ENCODE measurements at regions not wholly inside any gene's neighbourhood (a gene's known extent, or its start where the extent isn't known, plus 50 kb on each side); places are given as distances from the start of the nearest gene placed in this dataset.
"Not testable (repeated sequence)": the region's sequence is repeated elsewhere in the genome, so short reads cannot be mapped to it uniquely, and the experiment has no call there.

DNA sequence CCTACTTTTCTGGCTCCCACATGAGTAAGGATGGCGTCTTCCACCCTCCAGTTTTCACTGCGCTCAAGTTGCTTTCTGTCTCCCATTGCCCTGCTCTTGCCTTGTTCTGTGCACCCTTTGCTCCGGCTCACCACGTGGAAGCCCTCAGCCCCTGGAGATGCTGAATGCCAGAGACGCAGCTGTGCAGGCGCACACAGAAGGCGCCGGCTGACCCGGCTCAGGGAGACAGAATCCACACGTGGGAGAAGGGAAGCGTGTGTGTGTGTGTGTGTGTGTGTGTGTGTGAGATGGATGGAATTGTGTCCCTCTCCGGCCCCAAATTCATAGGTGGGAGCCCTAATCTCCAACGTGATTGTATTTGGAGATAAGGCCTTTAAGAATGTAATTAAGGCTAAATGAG lies 118.2 kb upstream of the ERRFI1 start:
- no peak for DNase-seq (ENCODE audit: low read depth, low spot score)

- DNase-seq (ENCODE audit: low read depth, low spot score), result no peak
Measured at GRCh38 chr1:8142955-8143629, 117.0 kb upstream of the ERRFI1 start.

DNA sequence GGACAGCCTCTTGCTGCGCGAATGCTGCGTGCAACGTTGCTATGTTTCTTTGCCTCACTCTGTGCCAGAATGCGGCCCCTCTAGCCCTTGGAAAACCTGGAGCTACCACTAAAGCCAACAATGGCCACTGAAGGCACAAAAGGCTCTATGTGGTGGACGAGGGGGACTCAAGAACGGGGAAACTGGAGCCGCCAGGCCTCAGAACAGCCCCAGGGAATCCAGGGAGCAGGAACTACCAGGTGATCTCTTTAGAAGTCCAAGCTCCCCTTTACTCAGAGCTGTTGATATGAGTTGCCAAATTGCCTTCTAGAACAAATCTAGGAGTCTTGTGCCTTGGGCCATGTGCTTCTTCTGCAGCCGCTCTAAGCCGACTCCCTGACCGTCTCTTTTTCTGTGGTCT lies 113.8 kb upstream of the ERRFI1 start:
- DNase-seq (ENCODE audit: low read depth, low spot score), result no peak

GRCh38 chr1:8139383-8139782 lies 113.3 kb upstream of the ERRFI1 start:
- no peak for DNase-seq (ENCODE audit: low read depth, low spot score)

GRCh38 chr1:8138673-8139072 lies 112.6 kb upstream of the ERRFI1 start:
- DNase-seq (ENCODE audit: low read depth, low spot score), result no peak

DNA sequence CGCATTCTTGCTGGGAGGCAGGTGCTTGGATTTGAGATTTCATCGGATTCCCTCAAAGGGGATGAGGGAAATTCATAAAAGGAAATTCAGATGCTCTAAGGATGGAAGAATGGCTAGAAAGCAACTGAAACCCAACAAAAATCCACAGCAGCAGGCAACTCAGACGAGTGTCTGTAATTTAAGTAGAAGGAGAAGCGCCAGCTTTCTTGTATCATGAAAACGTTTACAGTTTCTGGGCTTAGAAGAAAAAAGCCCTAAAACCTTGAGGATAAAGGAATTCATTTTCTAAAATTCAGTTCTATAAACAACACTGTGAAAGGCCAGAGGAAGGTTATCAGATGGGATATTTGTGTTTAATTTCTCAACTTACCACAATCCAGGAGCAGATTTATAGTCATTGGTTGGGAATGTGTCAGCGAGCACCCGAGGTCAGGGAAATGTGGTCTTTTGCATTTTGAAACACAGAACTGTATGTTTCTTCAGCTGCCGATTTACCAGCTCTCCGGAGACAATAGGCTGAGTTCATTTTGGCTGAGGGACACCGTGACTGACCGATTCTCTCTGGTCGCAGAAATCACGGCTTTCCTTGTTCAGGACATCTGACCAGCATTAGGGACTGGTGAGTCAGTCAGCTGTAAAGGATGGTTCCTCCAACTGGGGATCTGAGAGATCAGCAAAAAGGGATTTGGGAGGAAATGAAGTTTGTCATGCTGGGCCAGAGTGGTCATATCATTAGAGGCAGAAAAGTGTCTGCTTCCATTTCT lies 111.6 kb upstream of the ERRFI1 start:
- no peak for DNase-seq (ENCODE audit: low read depth, low spot score)

- no peak for DNase-seq (ENCODE audit: low read depth, low spot score)
Measured at GRCh38 chr1:8136766-8137165, 110.7 kb upstream of the ERRFI1 start.

DNA sequence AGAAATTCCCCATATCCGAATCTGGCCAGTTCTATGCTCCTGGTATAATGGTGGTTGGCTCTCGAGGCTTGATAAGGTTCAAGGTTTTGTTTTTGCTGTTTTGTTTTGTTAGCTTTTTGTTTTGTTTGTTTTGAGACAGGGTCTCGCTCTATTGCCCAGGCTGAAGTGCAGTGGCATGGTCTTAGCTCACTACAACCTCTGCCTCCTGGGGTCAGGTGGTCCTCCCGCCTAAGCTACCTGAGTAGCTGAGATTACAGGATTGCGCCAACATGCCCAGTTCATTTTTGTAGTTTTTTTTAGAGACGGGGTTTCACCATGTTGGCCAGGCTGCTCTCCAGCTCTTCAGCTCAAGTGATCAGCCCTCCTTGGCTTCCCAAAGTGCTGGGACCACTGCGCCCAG lies 109.1 kb upstream of the ERRFI1 start:
- DNase-seq (ENCODE audit: low read depth, low spot score), result no peak

- no peak for DNase-seq (ENCODE audit: low read depth, low spot score)
Measured at GRCh38 chr1:8134546-8135235, 108.6 kb upstream of the ERRFI1 start.

GRCh38 chr1:8133657-8134430 lies 107.7 kb upstream of the ERRFI1 start:
- DNase-seq (ENCODE audit: low read depth, low spot score), result no peak

DNA sequence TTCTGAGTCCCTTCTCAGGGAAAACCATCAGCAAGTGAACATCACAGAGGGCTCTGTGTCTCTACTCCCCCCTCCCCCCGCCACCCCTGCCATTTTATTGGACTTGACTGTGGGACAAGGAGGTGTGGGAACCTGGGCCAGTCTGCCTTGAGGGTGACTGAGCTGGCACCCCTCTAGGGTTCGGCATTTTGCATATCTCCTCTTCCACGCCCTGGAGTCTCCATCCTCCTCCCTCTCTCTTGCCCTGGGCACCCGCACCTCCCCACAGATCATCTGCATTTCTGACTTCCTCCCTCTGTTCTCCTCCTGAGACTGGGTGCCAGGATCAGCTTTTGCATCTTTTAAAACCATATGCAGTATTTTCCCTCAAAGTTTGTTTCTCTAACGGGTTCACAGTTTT lies 107.1 kb upstream of the ERRFI1 start:
- DNase-seq (ENCODE audit: low read depth, low spot score), result no peak

GRCh38 chr1:8127171-8127641 lies 101.1 kb upstream of the ERRFI1 start:
- DNase-seq (ENCODE audit: low read depth, low spot score), result no peak

GRCh38 chr1:8122477-8123407 lies 96.6 kb upstream of the ERRFI1 start:
- no peak for DNase-seq (ENCODE audit: low read depth, low spot score)

DNA sequence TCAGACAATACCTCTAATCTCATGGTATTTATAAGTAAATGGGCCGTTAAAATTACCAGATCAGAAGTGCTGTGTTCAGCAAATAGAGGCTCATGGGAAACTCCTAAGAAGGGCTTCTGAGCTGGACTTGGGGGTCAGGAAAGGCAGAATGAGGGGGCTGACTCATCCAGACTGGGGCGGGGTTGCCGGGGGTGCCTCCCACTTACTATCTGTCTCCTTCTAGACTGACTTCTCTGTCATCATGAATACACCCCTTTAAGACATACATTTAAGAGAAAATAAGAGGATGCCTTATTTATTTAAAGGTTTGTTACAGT lies 96.0 kb upstream of the ERRFI1 start:
- DNase-seq (ENCODE audit: low read depth, low spot score), result no peak

GRCh38 chr1:8121261-8122159 lies 95.4 kb upstream of the ERRFI1 start:
- DNase-seq (ENCODE audit: low read depth, low spot score), result no peak

DNA sequence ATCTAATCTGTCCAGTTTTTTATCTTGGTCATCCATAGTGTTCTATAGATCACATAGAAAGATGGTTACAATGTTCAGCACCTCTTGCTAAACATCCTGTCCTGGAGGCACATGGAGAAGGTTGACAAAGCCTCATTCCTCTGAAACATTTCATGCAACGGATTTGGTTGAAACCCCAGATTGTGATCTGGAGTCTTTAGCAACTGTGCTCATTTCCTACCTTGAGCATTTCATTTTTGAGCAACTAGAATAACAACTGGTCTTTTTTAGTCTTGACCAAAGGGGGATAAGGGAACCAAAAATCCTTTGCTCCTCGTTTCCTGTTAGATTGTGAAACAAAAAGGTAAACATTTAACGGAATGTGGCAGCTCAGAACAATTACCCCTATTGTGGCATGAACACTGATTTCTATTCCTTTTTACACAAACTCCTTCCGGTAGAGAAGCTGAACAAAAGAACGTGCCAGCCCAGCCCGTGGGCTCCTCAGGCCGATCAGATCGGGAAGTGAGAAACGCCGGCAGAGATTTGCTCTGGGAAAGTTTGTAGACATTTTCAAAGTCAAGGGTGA lies 94.7 kb upstream of the ERRFI1 start:
- no peak for DNase-seq (ENCODE audit: low read depth, low spot score)

- not testable (repeated sequence) for DNase-seq (ENCODE audit: low read depth, low spot score)
Measured at GRCh38 chr1:8118736-8119135, 92.6 kb upstream of the ERRFI1 start.

- DNase-seq (ENCODE audit: low read depth, low spot score), result no peak
Measured at GRCh38 chr1:8118031-8118451, 91.9 kb upstream of the ERRFI1 start.

- no peak for DNase-seq (ENCODE audit: low read depth, low spot score)
Measured at GRCh38 chr1:8116894-8117264, 90.8 kb upstream of the ERRFI1 start.

GRCh38 chr1:8115769-8116167 lies 89.7 kb upstream of the ERRFI1 start:
- DNase-seq (ENCODE audit: low read depth, low spot score), result no peak

Measured in activated CD4-positive, CD25-positive, alpha-beta regulatory T cell treated with anti-CD3 and anti-CD28 coated beads, Interleukin-2, amount 50 U/mL, for 16 hours (primary cell).